NCI-H2227 (cell line): ENCODE measurements at regions not wholly inside any gene's neighbourhood (a gene's known extent, or its start where the extent isn't known, plus 50 kb on each side); places are given as distances from the start of the nearest gene placed in this dataset.

Experiments used
- DNase-seq: peaks from one replicate; lab custom pipeline; 2025; ENCODE audit not compliant: unreplicated experiment; lab: John Stamatoyannopoulos, UW

GRCh38 chrX:30504309-30504708 lies 73.3 kb downstream of the TASL start:
- DNase-seq: peak; percentile 11

- DNase-seq: no peak
Measured at GRCh38 chrX:30495468-30495867, 82.1 kb downstream of the TASL start.

- DNase-seq: no peak
Measured at GRCh38 chrX:30493348-30493747, 84.2 kb downstream of the TASL start.

GRCh38 chrX:30489323-30489722 lies 88.2 kb downstream of the TASL start:
- no peak for DNase-seq

- no peak for DNase-seq
Measured at GRCh38 chrX:30488092-30488491, 89.5 kb downstream of the TASL start.

- no peak for DNase-seq
Measured at GRCh38 chrX:30483996-30484395, 93.6 kb downstream of the TASL start.

- no peak for DNase-seq
Measured at GRCh38 chrX:30468471-30468870, 109.1 kb downstream of the TASL start.
